ENCODE measurements at regions not wholly inside any gene's neighbourhood (a gene's known extent, or its start where the extent isn't known, plus 50 kb on each side); places are given as distances from the start of the nearest gene placed in this dataset.
A peak's percentile ranks its signal among the peaks of the same experiment; 100 is the strongest.

- TF ChIP-seq EZH2 (IDR thresholded peaks at IDR 0.05) (no peak), SIN3A (IDR thresholded peaks at IDR 0.05; ENCODE audit: low read depth) (no peak), CTCF (IDR thresholded peaks at IDR 0.05 in 2 of 3, conservative IDR thresholded peaks at IDR 0.05 in 1 of 3; ENCODE audit: borderline replicate concordance in 1 of 3, insufficient read depth in 1 of 3, low read depth in 2 of 3, low read length in 2 of 3) (peak; percentile 24 to 75 (median 66); a peak in 5 of 6 replicates), POLR2A (IDR thresholded peaks at IDR 0.05; ENCODE audit: borderline replicate concordance, extremely low read depth, insufficient read depth, insufficient read length) (no peak), ZBTB33 (IDR thresholded peaks at IDR 0.05; ENCODE audit: extremely low read depth, insufficient replicate concordance, low read length) (no peak)
Measured at GRCh38 chr4:175509320-175509719, 302.7 kb downstream of the GPM6A start.
